Pancreas (tissue), 10 donors: ENCODE measurements at regions not wholly inside any gene's neighbourhood (a gene's known extent, or its start where the extent isn't known, plus 50 kb on each side); places are given as distances from the start of the nearest gene placed in this dataset.
A peak's percentile ranks its signal among the peaks of the same experiment; 100 is the strongest.

Source experiments
- ATAC-seq, 4 donors: fragments of 200-7000 bp; cut with Tn5 transposase; one replicate each; pipeline versions ENCODE4 v1.8.0 to v1.9.1; 2020; ENCODE audit warnings: mild to moderate bottlenecking in 4 of 4, moderate library complexity in 4 of 4
- DNase-seq, 6 donors: peaks; one replicate each; pipeline ENCODE4 v3.0.0-alpha.2; 2020
- FAIRE-seq: peaks from 2 replicates; lab custom pipeline; 2012; peaks lifted over from hg19 to GRCh38; lab: Jason Lieb, UNC
- H3K27ac ChIP-seq, 4 donors: fragments of 200-600 bp; sonication (generic); 1 replicate in 3 of 4; 2 replicates in 1 of 4; pipeline versions ENCODE4 v1.5.0 to v1.8.0; 2020
- H3K27me3 ChIP-seq, 4 donors: fragments of 200-600 bp; one replicate each; pipeline ENCODE4 v1.8.0; 2021
- H3K36me3 ChIP-seq, 3 donors: fragments of 200-600 bp; sonication (generic) in 1 of 3; one replicate each; pipeline versions ENCODE4 v1.5.0 to v1.8.0; 2020 to 2021
- H3K4me1 ChIP-seq, 3 donors: fragments of 200-600 bp; one replicate each; pipeline ENCODE4 v1.8.0; 2021
- H3K4me3 ChIP-seq, 4 donors: fragments of 200-600 bp; sonication (generic) in 2 of 4; one replicate each; pipeline versions ENCODE4 v1.5.0 to v1.8.0; 2020 to 2021
- H3K9me3 ChIP-seq, 4 donors: fragments of 200-600 bp; one replicate each; pipeline ENCODE4 v1.8.0; 2021
- CTCF ChIP-seq, 4 donors: fragments of 200-600 bp; sonication (generic) in 3 of 4; IDR thresholded peaks; one replicate each; pipeline versions ENCODE4 v1.5.0 to v1.8.0; 2021; ENCODE audit warnings: antibody characterized with exemption in 4 of 4
- WGBS, 2 donors: extraction: QIAGEN DNeasy Blood & Tissue Kit; methylation state at CpG; one replicate each; pipeline ENCODE4 v1.1.7; 2013; 5-methylcytosine and 5-hydroxymethylcytosine counted together
- intact Hi-C, 3 donors: fragments of 100-400 bp; cut with DNase I; formaldehyde crosslinking; loops; one replicate each; pipeline versions ENCODE4 v1.11.1 to v1.14.2; 2022
- donor health status: healthy with polysubstance abuse.
- donor health status: DM: no; HTN: no; CAD: no; lungs with moderate emphysema.
- donor health status: DM: no; HTN: no; CAD: no.
- donor health status: control.
- donor health status: control.
- donor health status: Bipolar disorder and iron deficiency.
- donor health status: DM: yes; HTN: yes; CAD: no.
- donor health status: DM: no; HTN: no; CAD: no.
- donor health status: DM: no; HTN: no; CAD: no.
- donor health status: DM: yes; HTN: yes; CAD: no.

GRCh38 chr6:110537208-110538123 lies 61.1 kb upstream of the SLC22A16 start:
- DNase-seq (no peak), ATAC-seq (peak in 3 of 4 donors; percentile 61 to 91 (median 86)), FAIRE-seq (no peak)
- Histone ChIP-seq H3K4me1 (peaks cover 0 to 5% (median 0%) of the 10 kb centered on the region in 3 donors), H3K27ac (no peak overlapping the region), H3K9me3 (no peaks in the 10 kb centered on the region), H3K36me3 (no peaks in the 10 kb centered on the region), H3K27me3 (no peaks in the 10 kb centered on the region), H3K4me3 (no peak overlapping the region)
- intact Hi-C loops: no loop called here
- no peak for TF ChIP-seq CTCF (IDR thresholded peaks at IDR 0.05)
- WGBS, 2 donors: 62 to 66% methylated on average over 8 of the region's 8 CpGs

- Histone ChIP-seq H3K9me3 (no peaks in the 10 kb centered on the region), H3K36me3 (no peaks in the 10 kb centered on the region), H3K4me1 (peaks cover 0 to 5% (median 0%) of the 10 kb centered on the region in 3 donors), H3K27ac (no peak overlapping the region), H3K27me3 (no peaks in the 10 kb centered on the region), H3K4me3 (no peak overlapping the region)
- TF ChIP-seq CTCF (IDR thresholded peaks at IDR 0.05): no peak
- FAIRE-seq (no peak), ATAC-seq (no peak), DNase-seq (no peak)
- WGBS, 2 donors: 74 to 90% methylated on average over 3 of the region's 3 CpGs
- intact Hi-C loops: no loop called here
Observed at GRCh38 chr6:110534731-110535492, 58.5 kb upstream of the SLC22A16 start.

- Histone ChIP-seq H3K4me1 (peaks cover 0 to 4% (median 0%) of the 10 kb centered on the region in 3 donors), H3K36me3 (no peaks in the 10 kb centered on the region), H3K4me3 (no peak overlapping the region), H3K27me3 (no peaks in the 10 kb centered on the region), H3K27ac (no peak overlapping the region), H3K9me3 (no peaks in the 10 kb centered on the region)
- ATAC-seq (no peak), DNase-seq (no peak), FAIRE-seq (no peak)
- 45 to 50% methylated on average over 1 of the region's 1 CpG for WGBS, 2 donors
- TF ChIP-seq CTCF (IDR thresholded peaks at IDR 0.05): no peak
- intact Hi-C loops: no loop called here
Observed at GRCh38 chr6:110532431-110532830, 56.0 kb upstream of the SLC22A16 start.

GRCh38 chr6:110530671-110531070 lies 54.3 kb upstream of the SLC22A16 start:
- TF ChIP-seq CTCF (IDR thresholded peaks at IDR 0.05): no peak
- ATAC-seq (no peak), DNase-seq (no peak), FAIRE-seq (no peak)
- intact Hi-C loops: no loop called here
- Histone ChIP-seq H3K36me3 (no peaks in the 10 kb centered on the region), H3K4me3 (no peak overlapping the region), H3K27ac (no peak overlapping the region), H3K27me3 (no peaks in the 10 kb centered on the region), H3K4me1 (no peaks in the 10 kb centered on the region), H3K9me3 (no peaks in the 10 kb centered on the region)
- 66 to 71% methylated on average over 2 of the region's 2 CpGs for WGBS, 2 donors
